HepG2 (cell line): ENCODE measurements at regions not wholly inside any gene's neighbourhood (a gene's known extent, or its start where the extent isn't known, plus 50 kb on each side); places are given as distances from the start of the nearest gene placed in this dataset.

Experiments used
- ATAC-seq: fragments of 200-7000 bp; cut with Tn5 transposase; 3 replicates; pipeline ENCODE4 v1.9.1; 2020; ENCODE audit warnings: mild to moderate bottlenecking, moderate library complexity
- BruUV-seq: library from RNA; stranded (reverse); fragments of 400-500 nt; replicated peaks from 2 replicates; lab custom pipeline; 2021; lab: Mats Ljungman, UMichigan
- CTCF ChIA-PET: fragments of 300-600 bp; formaldehyde crosslinking; extraction: SDS; loops from one replicate; lab custom pipeline; 2021; ENCODE audit warnings: low total read pairs, inconsistent platforms, low intra/inter-chr PET ratio; lab: Yijun Ruan, JAX
- POLR2A ChIA-PET: fragments of 350-600 bp; sonication (Branson Sonifier 250); formaldehyde crosslinking; loops from one replicate; lab custom pipeline; 2020; ENCODE audit warnings: antibody characterized with exemption, inconsistent platforms; lab: Yijun Ruan, JAX
- DNase-seq: peaks from one replicate; pipeline ENCODE4 v3.0.0-alpha.2; 2015; ENCODE audit warnings: low spot score
- FAIRE-seq: peaks from 3 replicates; lab custom pipeline; 2011; peaks lifted over from hg19 to GRCh38; lab: Jason Lieb, UNC
- H2AFZ ChIP-seq: one replicate; pipeline ENCODE4 v1.6.1; 2011; ENCODE audit warnings: low read length, inconsistent platforms
- H3K27ac ChIP-seq: fragments of 300-600 bp; 3 replicates; pipeline ENCODE4 v1.8.0; 2011; ENCODE audit warnings: mixed run types, mild to moderate bottlenecking, mixed read lengths, low read length, inconsistent platforms; ENCODE audit not compliant: insufficient read depth; ENCODE audit errors: extremely low read length
- H3K27me3 ChIP-seq, 2 experiments: fragments of 200-600 bp in 1 of 2; 2 replicates in 1 of 2; 3 replicates in 1 of 2; pipeline versions ENCODE4 v1.6.0 to v1.8.0; 2011; ENCODE audit warnings: low read length in 2 of 2, mild to moderate bottlenecking in 2 of 2, moderate library complexity in 2 of 2, inconsistent platforms in 1 of 2; ENCODE audit not compliant: insufficient read depth in 2 of 2, control insufficient read depth in 1 of 2
- H3K36me3 ChIP-seq, 2 experiments: fragments of 200-600 bp in 1 of 2; replicated peaks in 1 of 2; 2 replicates in 1 of 2; 3 replicates in 1 of 2; pipeline versions ENCODE4 v1.5.1 to v1.8.0; 2011; ENCODE audit warnings: low read length in 2 of 2, inconsistent platforms in 1 of 2; ENCODE audit not compliant: insufficient read depth in 2 of 2, control insufficient read depth in 1 of 2
- H3K4me1 ChIP-seq: 2 replicates; pipeline ENCODE4 v1.5.1; 2012; ENCODE audit warnings: low read length, inconsistent platforms; ENCODE audit not compliant: insufficient read depth
- H3K4me2 ChIP-seq: 2 replicates; pipeline ENCODE4 v1.6.0; 2011; ENCODE audit warnings: low read depth, low read length, inconsistent platforms
- H3K4me3 ChIP-seq, 3 experiments: fragments of 200-600 bp in 1 of 3; sonication (generic), shearing (Covaris generic) in 1 of 3; replicated peaks in 1 of 3; 2 replicates each; pipeline ENCODE4 v1.5.1; 2011 to 2016; ENCODE audit warnings: low read length in 3 of 3, inconsistent platforms in 2 of 3, low read depth in 2 of 3, mild to moderate bottlenecking in 2 of 3, control low read depth in 1 of 3, mixed read lengths in 1 of 3; ENCODE audit not compliant: insufficient read depth in 1 of 3
- H3K79me2 ChIP-seq: one replicate; pipeline ENCODE4 v1.6.1; 2011; ENCODE audit warnings: low read length, inconsistent platforms; ENCODE audit not compliant: insufficient read depth
- H3K9ac ChIP-seq: 2 replicates; pipeline ENCODE4 v1.6.0; 2011; ENCODE audit warnings: mild to moderate bottlenecking, low read depth, low read length, inconsistent platforms; ENCODE audit not compliant: insufficient read depth
- H3K9me3 ChIP-seq: 2 replicates; pipeline ENCODE4 v1.5.1; 2012; ENCODE audit warnings: mild to moderate bottlenecking, low read length
- H4K20me1 ChIP-seq: 2 replicates; pipeline ENCODE4 v1.6.0; 2011; ENCODE audit warnings: inconsistent platforms, mild to moderate bottlenecking, low read length, moderate library complexity; ENCODE audit not compliant: insufficient read depth
- CHD2 ChIP-seq: IDR thresholded peaks from 2 replicates; pipeline ENCODE4 v1.6.1; 2011; ENCODE audit warnings: low read depth, low read length, improper control_type of control experiment
- ELF3 ChIP-seq: IDR thresholded peaks from 2 replicates; pipeline ENCODE4 v1.6.1; 2016; ENCODE audit warnings: missing genetic modification reagents, missing compliant biosample characterization
- KMT2B ChIP-seq: IDR thresholded peaks from 2 replicates; pipeline ENCODE4 v1.6.1; 2016; ENCODE audit warnings: missing genetic modification reagents, missing compliant biosample characterization
- MATR3 ChIP-seq: sonication (generic); formaldehyde crosslinking; IDR thresholded peaks from 2 replicates; pipeline ENCODE4 v1.4.0; 2020; ENCODE audit warnings: missing genetic modification reagents
- RBM22 ChIP-seq: fragments of 200-400 bp; formaldehyde crosslinking; optimal IDR thresholded peaks from 2 replicates; pipeline ENCODE3; 2017; ENCODE audit warnings: mild to moderate bottlenecking, low read length, moderate library complexity
- ZNF160 ChIP-seq: sonication (generic); formaldehyde crosslinking; IDR thresholded peaks from 2 replicates; pipeline ENCODE4 v1.8.0; 2022; ENCODE audit warnings: mild to moderate bottlenecking, inconsistent platforms, missing genetic modification reagents
- ZNF232 ChIP-seq: sonication (generic); formaldehyde crosslinking; IDR thresholded peaks from 2 replicates; pipeline ENCODE4 v1.4.0; 2020; ENCODE audit warnings: missing genetic modification reagents, borderline replicate concordance
- ZNF235 ChIP-seq: sonication (generic); formaldehyde crosslinking; IDR thresholded peaks from 2 replicates; pipeline ENCODE4 v1.8.1; 2023; ENCODE audit warnings: mild to moderate bottlenecking, missing genetic modification reagents, borderline replicate concordance
- ZNF292 ChIP-seq: sonication (generic); formaldehyde crosslinking; IDR thresholded peaks from 2 replicates; pipeline ENCODE4 v1.8.1; 2022; ENCODE audit warnings: mild to moderate bottlenecking, low read depth, missing genetic modification reagents, borderline replicate concordance
- WGBS: methylation state at CpG from one replicate; pipeline ENCODE4 v1.1.6; 2017; ENCODE audit warnings: low lambda C conversion rate; 5-methylcytosine and 5-hydroxymethylcytosine counted together
- in situ Hi-C: cut with HindIII; loops from 2 replicates; pipeline ENCODE4 v1.10.0; 2017; ENCODE audit warnings: low pct_unique_long_range_greater_than_20kb; ENCODE audit not compliant: extremely low pct_ligation_motif_present
- intact Hi-C: fragments of 100-400 bp; cut with micrococcal nuclease; formaldehyde crosslinking; loops from one replicate; pipeline ENCODE4 v1.10.0; 2022; ENCODE audit not compliant: unreplicated experiment
- TF ChIP-seq, protein P1 (sequence below): sonication (generic); formaldehyde crosslinking; IDR thresholded peaks from 2 replicates; pipeline ENCODE4 v1.4.0; 2020; ENCODE audit warnings: missing genetic modification reagents
- TF ChIP-seq, protein P2 (sequence below): sonication (generic); formaldehyde crosslinking; IDR thresholded peaks from 2 replicates; pipeline ENCODE4 v1.4.0; 2020; ENCODE audit warnings: mild to moderate bottlenecking, missing genetic modification reagents
- TF ChIP-seq, protein P3 (sequence below): sonication (generic); formaldehyde crosslinking; IDR thresholded peaks from 2 replicates; pipeline ENCODE4 v1.5.0; 2020; ENCODE audit warnings: mild to moderate bottlenecking, low read depth, missing genetic modification reagents, borderline replicate concordance
- TF ChIP-seq, protein P4 (sequence below): sonication (generic); formaldehyde crosslinking; IDR thresholded peaks from 2 replicates; pipeline ENCODE4 v1.5.1; 2020; ENCODE audit warnings: missing genetic modification reagents, mild to moderate bottlenecking, borderline replicate concordance

DNA sequence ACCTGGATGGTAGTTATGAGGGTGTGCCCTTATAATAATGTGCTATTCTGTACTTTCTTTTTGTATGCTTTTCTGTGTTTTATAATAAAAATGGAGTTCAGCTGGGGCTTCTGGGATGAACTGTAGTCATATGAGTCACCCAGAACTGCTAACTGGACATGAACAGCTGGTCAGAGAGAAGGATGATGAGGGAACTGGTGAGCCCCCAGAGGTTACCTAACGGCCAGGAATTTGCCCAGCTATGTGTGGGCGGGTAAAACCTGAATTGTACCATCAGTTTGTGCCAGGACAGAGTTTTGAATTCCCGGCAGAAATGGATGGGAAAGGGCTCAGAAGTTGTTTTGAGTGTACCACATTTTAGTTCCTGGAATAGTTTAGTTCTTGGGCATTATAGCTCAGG is 138.0 kb upstream of the USP9X start (continued):
- TF ChIP-seq, protein P1, sequence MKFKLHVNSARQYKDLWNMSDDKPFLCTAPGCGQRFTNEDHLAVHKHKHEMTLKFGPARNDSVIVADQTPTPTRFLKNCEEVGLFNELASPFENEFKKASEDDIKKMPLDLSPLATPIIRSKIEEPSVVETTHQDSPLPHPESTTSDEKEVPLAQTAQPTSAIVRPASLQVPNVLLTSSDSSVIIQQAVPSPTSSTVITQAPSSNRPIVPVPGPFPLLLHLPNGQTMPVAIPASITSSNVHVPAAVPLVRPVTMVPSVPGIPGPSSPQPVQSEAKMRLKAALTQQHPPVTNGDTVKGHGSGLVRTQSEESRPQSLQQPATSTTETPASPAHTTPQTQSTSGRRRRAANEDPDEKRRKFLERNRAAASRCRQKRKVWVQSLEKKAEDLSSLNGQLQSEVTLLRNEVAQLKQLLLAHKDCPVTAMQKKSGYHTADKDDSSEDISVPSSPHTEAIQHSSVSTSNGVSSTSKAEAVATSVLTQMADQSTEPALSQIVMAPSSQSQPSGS = no peak
- TF ChIP-seq RBM22 (no peak), ZNF292 (CRISPR knock-in tag) (no peak)

DNA sequence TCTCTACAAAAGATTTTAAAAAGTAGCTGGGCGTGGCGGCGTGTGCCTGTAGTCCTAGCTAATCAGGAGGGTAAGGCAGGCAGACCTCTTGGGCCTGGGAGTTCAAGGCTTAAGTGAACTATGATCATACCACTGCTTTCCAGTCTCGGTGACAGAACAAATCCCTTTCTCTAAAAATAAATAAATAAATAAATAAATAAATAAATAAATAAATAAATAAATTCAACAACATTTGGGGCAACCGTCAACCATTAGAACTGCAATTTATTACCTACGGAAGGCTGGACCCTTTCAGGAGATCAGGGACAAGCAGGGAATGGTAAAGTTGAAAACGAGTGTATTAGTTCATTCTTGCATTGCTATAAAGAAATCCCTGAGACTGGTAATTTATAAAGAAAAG is 136.2 kb upstream of the USP9X start:
- intact Hi-C loops = no loop called here
- WGBS = 65% methylated on average over 7 of the region's 7 CpGs
- Histone ChIP-seq H3K9ac (no peak overlapping the region), H3K36me3 (no peaks in the 10 kb centered on the region), H3K9me3 (no peaks in the 10 kb centered on the region), H3K27ac (no peak overlapping the region), H3K4me3 (no peak overlapping the region), H3K4me1 (peaks cover 8% of the 10 kb centered on the region; the same call in 1 of the 2 replicates), H4K20me1 (no peaks in the 10 kb centered on the region), H3K4me2 (no peak overlapping the region), H3K27me3 (no peaks in the 10 kb centered on the region), H2AFZ (no peak overlapping the region), H3K79me2 (no peaks in the 10 kb centered on the region)
- ChIA-PET CTCF (no interaction called here), POLR2A (no interaction called here)
- no peak for TF ChIP-seq ZNF232 (CRISPR knock-in tag)
- no peak for TF ChIP-seq ZNF235 (CRISPR knock-in tag)
- TF ChIP-seq, protein P2, sequence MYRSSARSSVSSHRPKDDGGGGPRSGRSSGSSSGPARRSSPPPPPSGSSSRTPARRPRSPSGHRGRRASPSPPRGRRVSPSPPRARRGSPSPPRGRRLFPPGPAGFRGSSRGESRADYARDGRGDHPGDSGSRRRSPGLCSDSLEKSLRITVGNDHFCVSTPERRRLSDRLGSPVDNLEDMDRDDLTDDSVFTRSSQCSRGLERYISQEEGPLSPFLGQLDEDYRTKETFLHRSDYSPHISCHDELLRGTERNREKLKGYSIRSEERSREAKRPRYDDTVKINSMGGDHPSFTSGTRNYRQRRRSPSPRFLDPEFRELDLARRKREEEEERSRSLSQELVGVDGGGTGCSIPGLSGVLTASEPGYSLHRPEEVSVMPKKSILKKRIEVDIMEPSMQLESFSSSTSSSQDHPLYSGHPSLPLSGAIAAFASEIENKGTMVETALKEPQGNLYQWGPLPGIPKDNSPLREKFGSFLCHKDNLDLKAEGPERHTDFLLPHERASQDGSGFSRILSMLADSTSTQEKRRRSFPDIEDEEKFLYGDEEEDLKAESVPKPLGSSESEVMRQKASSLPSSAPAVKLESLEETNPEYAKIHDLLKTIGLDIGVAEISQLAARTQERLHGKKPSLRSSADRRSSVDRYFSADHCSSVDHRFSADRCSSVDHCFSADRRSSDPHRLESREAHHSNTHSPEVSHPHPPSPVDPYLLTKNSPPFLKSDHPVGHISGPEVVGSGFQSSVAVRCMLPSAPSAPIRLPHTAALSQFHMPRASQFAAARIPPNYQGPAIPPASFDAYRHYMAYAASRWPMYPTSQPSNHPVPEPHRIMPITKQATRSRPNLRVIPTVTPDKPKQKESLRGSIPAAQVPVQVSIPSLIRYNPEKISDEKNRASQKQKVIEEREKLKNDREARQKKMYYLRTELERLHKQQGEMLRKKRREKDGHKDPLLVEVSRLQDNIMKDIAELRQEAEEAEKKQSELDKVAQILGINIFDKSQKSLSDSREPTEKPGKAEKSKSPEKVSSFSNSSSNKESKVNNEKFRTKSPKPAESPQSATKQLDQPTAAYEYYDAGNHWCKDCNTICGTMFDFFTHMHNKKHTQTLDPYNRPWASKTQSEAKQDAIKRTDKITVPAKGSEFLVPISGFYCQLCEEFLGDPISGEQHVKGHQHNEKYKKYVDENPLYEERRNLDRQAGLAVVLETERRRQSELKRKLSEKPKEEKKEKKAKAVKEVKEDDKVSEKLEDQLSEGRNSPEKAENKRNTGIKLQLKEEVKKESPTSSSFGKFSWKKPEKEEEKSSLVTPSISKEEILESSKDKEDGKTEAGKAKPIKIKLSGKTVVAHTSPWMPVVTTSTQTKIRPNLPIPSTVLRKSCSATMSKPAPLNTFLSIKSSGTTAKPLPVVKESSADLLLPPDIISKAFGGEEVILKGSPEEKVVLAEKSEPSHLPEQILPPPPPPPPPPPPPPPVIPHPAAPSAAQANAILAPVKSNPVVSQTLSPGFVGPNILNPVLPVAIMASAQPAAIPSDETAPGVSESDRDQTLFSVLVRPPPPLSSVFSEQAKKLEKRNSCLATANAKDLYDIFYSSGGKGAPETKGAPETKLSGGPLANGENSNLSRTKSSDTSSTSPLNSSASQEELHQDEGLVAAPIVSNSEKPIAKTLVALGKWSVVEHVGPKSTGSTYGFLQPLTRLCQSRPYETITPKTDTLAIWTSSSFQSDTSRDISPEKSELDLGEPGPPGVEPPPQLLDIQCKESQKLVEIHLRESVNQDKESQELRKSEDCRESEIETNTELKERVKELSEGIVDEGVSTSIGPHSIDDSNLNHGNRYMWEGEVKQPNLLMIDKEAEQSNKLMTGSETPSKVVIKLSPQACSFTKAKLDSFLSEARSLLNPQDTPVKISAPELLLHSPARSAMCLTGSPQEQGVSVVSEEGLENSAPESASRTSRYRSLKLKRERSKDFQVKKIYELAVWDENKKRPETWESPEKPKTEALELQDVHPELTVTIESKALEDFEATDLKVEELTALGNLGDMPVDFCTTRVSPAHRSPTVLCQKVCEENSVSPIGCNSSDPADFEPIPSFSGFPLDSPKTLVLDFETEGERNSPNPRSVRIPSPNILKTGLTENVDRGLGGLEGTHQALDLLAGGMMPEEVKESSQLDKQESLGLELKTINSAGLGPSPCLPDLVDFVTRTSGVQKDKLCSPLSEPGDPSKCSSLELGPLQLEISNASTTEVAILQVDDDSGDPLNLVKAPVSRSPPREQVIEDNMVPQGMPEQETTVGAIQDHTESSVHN = no peak
- no peak for TF ChIP-seq CHD2
- no peak for TF ChIP-seq ZNF160
- TF ChIP-seq KMT2B = no peak
- TF ChIP-seq, protein P3, sequence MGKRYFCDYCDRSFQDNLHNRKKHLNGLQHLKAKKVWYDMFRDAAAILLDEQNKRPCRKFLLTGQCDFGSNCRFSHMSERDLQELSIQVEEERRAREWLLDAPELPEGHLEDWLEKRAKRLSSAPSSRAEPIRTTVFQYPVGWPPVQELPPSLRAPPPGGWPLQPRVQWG (CRISPR knock-in tag) = no peak
- TF ChIP-seq ELF3 = no peak
- TF ChIP-seq MATR3 (CRISPR knock-in tag) = no peak
- TF ChIP-seq, protein P4, sequence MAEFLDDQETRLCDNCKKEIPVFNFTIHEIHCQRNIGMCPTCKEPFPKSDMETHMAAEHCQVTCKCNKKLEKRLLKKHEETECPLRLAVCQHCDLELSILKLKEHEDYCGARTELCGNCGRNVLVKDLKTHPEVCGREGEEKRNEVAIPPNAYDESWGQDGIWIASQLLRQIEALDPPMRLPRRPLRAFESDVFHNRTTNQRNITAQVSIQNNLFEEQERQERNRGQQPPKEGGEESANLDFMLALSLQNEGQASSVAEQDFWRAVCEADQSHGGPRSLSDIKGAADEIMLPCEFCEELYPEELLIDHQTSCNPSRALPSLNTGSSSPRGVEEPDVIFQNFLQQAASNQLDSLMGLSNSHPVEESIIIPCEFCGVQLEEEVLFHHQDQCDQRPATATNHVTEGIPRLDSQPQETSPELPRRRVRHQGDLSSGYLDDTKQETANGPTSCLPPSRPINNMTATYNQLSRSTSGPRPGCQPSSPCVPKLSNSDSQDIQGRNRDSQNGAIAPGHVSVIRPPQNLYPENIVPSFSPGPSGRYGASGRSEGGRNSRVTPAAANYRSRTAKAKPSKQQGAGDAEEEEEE = no peak
- in situ Hi-C loops = no loop called here
- no peak for ATAC-seq
- no peak for DNase-seq
- BruUV-seq = no TSS peak
- FAIRE-seq = no peak
